ENCODE measurements at regions not wholly inside any gene's neighbourhood (a gene's known extent, or its start where the extent isn't known, plus 50 kb on each side); places are given as distances from the start of the nearest gene placed in this dataset.

- no peak for TF ChIP-seq POLR2A (IDR thresholded peaks at IDR 0.05; ENCODE audit: low read length)
- no peak for TF ChIP-seq GATA1 (IDR thresholded peaks at IDR 0.05; ENCODE audit: low read depth, low read length)
These were observed 487.7 kb upstream of the HS3ST5 start for GRCh38 chr6:114830515-114830914.
